Breast epithelium (tissue), 4 donors: ENCODE measurements at regions not wholly inside any gene's neighbourhood (a gene's known extent, or its start where the extent isn't known, plus 50 kb on each side); places are given as distances from the start of the nearest gene placed in this dataset.
A peak's percentile ranks its signal among the peaks of the same experiment; 100 is the strongest.

Source experiments
- DNase-seq, 2 donors: peaks; one replicate each; pipeline ENCODE4 v3.0.0-alpha.2; 2019; ENCODE audit warnings: low spot score in 2 of 2
- H3K27ac ChIP-seq, 2 donors: fragments of 200-600 bp; sonication (generic) in 1 of 2; one replicate each; pipeline ENCODE4 v1.5.1; 2016 to 2019; ENCODE audit warnings: mild to moderate bottlenecking in 1 of 2
- H3K27me3 ChIP-seq, 2 donors: fragments of 200-600 bp; sonication (generic) in 1 of 2; one replicate each; pipeline versions ENCODE4 v1.5.1 to v1.6.0; 2017 to 2019; ENCODE audit warnings: control low read depth in 1 of 2, mild to moderate bottlenecking in 1 of 2
- H3K36me3 ChIP-seq: fragments of 200-600 bp; one replicate; pipeline ENCODE4 v1.5.1; 2019
- H3K4me1 ChIP-seq, 2 donors: fragments of 200-600 bp; sonication (generic); one replicate each; pipeline ENCODE4 v1.5.1; 2016 to 2019; ENCODE audit warnings: control low read depth in 1 of 2
- H3K4me3 ChIP-seq, 3 donors: fragments of 200-600 bp; sonication (generic); 1 replicate in 2 of 3; 2 replicates in 1 of 3; pipeline ENCODE4 v1.5.1; 2016 to 2019; ENCODE audit warnings: mild to moderate bottlenecking in 3 of 3, moderate library complexity in 2 of 3
- H3K9me3 ChIP-seq, 2 donors: fragments of 200-600 bp; sonication (generic) in 1 of 2; one replicate each; pipeline ENCODE4 v1.5.1; 2016 to 2019; ENCODE audit warnings: control low read depth in 1 of 2
- POLR2A ChIP-seq: fragments of 450-650 bp; IDR thresholded peaks from one replicate; pipeline ENCODE4 v1.6.1; 2016; ENCODE audit warnings: antibody characterized with exemption, mild to moderate bottlenecking, moderate library complexity
- POLR2AphosphoS5 ChIP-seq, 3 donors: sonication (generic); formaldehyde crosslinking; IDR thresholded peaks; one replicate each; pipeline ENCODE4 v1.6.1; 2017; ENCODE audit warnings: antibody characterized with exemption in 3 of 3
- intact Hi-C: fragments of 100-400 bp; cut with DNase I; formaldehyde crosslinking; loops from one replicate; pipeline ENCODE4 v1.15.1; 2023; ENCODE audit warnings: low total_unique reads
- TF ChIP-seq, protein P1 (sequence below), 3 donors: fragments of 450-650 bp; IDR thresholded peaks; one replicate each; pipeline ENCODE4 v1.5.1; 2016 to 2017; ENCODE audit warnings: antibody characterized with exemption in 3 of 3, mild to moderate bottlenecking in 3 of 3, moderate library complexity in 3 of 3

DNA sequence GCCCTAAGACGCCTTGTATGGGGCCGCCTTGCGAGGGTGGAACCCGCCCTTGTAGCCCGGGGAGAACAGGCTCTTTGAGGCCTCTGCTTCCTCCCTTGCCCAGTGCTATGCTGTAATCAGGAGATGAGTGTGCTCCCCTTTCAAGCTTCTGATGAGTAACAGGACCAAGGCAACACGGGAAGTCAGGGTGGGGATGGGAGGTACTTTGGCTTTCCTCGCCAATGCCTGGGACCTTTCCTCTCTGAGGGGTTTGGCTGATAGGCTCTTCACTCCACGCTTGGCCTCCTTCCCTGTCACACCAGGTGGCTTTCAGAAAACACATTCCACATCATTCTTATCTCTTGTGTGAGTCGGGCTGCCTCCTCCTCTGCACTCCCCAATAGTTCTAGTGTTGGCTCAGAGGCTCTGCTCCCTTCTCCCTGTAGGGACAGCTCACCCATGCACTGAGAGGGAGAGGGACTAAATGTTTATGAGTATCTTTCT lies 223.7 kb upstream of the TRIB2 start:
- intact Hi-C loops: no loop called here
- Histone ChIP-seq H3K4me1 (no peaks in the 10 kb centered on the region), H3K27ac (no peak overlapping the region), H3K36me3 (no peaks in the 10 kb centered on the region), H3K27me3 (no peaks in the 10 kb centered on the region), H3K9me3 (no peaks in the 10 kb centered on the region), H3K4me3 (no peak overlapping the region)
- DNase-seq: no peak
- TF ChIP-seq, protein P1, sequence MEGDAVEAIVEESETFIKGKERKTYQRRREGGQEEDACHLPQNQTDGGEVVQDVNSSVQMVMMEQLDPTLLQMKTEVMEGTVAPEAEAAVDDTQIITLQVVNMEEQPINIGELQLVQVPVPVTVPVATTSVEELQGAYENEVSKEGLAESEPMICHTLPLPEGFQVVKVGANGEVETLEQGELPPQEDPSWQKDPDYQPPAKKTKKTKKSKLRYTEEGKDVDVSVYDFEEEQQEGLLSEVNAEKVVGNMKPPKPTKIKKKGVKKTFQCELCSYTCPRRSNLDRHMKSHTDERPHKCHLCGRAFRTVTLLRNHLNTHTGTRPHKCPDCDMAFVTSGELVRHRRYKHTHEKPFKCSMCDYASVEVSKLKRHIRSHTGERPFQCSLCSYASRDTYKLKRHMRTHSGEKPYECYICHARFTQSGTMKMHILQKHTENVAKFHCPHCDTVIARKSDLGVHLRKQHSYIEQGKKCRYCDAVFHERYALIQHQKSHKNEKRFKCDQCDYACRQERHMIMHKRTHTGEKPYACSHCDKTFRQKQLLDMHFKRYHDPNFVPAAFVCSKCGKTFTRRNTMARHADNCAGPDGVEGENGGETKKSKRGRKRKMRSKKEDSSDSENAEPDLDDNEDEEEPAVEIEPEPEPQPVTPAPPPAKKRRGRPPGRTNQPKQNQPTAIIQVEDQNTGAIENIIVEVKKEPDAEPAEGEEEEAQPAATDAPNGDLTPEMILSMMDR (IDR thresholded peaks at IDR 0.05): no peak
- TF ChIP-seq POLR2A: no peak
- TF ChIP-seq POLR2AphosphoS5 (IDR thresholded peaks at IDR 0.05): no peak

DNA sequence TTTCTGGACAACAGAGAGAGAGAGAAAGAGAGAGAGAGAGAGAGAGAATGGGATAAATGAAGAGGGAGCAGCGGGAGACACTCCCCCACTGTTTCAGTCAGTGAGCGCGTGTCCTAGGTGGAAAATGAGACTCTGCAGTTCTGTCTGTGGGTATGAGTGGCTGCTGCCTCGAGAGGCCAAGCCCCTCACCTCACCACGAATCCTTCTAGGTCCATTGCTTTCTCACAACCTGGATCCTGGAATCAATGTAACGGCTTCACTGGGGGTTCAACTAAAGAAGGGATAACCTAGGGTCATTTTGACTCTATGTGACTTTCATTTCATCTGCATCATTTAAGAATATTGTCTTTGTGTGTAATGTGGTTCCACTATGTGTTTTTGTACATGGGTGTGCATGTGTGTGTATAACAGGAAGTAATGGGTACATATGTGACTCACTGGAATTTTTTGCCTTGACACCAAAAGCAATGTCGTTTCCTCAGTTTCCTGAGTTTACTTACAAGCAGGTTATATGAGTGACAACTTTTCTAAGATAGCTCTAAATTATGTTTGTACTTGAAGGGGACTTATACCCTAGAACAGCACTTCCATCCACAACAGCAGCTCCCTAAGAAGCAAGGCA lies 221.4 kb upstream of the TRIB2 start:
- Histone ChIP-seq H3K4me3 (no peak overlapping the region), H3K27me3 (no peaks in the 10 kb centered on the region), H3K4me1 (no peaks in the 10 kb centered on the region), H3K36me3 (no peaks in the 10 kb centered on the region), H3K27ac (no peak overlapping the region), H3K9me3 (no peaks in the 10 kb centered on the region)
- no peak for DNase-seq
- intact Hi-C loops: no loop called here
- TF ChIP-seq POLR2AphosphoS5 (IDR thresholded peaks at IDR 0.05) (no peak), POLR2A (no peak)
- TF ChIP-seq, protein P1 (IDR thresholded peaks at IDR 0.05): no peak

DNA sequence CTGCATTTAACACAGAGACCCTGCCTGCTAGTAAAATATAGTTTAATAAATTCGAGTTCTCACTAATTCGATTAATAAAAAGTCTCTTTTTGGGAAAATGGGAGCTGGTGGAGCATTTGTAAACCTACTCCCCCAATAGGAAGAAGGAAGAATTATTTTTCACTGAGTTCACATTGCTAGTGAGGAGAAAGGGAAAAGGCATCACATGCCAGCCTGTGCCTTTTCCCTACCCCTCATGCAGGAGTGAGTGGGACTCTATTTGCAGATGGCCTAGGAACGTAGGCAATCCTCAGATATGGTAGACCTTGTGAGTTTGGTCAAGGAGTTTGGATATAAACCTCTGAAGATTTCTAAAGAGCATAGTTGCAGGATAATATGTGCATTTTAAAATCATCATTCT lies 218.4 kb upstream of the TRIB2 start:
- no peak overlapping the region for H3K27ac ChIP-seq
- no peak for DNase-seq
- no peak for TF ChIP-seq POLR2A
- TF ChIP-seq, protein P1 (IDR thresholded peaks at IDR 0.05): no peak
- no peak for TF ChIP-seq POLR2AphosphoS5 (IDR thresholded peaks at IDR 0.05)
- no peaks in the 10 kb centered on the region for H3K36me3 ChIP-seq
- no peaks in the 10 kb centered on the region for H3K4me1 ChIP-seq
- H3K4me3 ChIP-seq: no peak overlapping the region
- H3K27me3 ChIP-seq: no peaks in the 10 kb centered on the region
- intact Hi-C loops: no loop called here
- H3K9me3 ChIP-seq: no peaks in the 10 kb centered on the region

DNA sequence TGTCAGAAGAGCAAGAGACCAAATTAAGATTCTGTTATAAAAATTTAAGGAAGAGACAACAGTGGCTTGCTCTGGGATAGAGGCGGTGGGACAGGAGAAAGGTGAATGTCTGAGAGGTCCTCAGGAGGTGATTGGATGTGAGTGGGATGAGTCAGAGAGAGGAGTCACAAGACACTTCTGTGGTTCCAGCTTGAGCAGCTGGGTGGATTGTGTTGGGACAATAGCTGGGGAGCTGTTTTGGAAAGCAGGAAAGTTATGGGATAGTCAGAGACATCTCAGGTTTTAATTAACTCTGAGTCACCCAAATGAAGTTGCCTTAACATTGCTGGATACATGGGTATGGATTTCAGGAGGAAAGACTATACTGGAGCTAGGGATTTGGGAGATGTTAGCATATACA lies 218.0 kb upstream of the TRIB2 start:
- TF ChIP-seq, protein P1 (IDR thresholded peaks at IDR 0.05): no peak
- no peak for TF ChIP-seq POLR2A
- TF ChIP-seq POLR2AphosphoS5 (IDR thresholded peaks at IDR 0.05): no peak

DNA sequence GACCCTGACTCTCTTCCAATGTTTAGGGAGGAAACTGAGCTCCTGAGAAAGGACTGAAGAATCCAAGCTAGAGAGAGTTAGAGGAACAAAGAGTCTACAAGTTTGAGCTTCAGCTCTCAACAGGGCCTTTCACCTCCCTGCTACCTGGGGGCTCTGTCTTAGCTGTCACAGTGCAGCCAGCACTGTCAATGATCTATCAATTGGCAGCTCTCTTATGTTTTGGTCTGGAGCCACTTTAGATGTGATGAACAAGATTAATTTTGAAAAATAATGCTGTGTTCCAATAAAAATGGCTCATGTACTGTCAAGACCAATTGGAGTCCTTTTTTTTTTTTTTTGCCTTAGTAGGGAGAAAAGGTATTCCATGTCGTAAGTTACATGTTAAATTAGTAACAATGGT lies 215.8 kb upstream of the TRIB2 start:
- peak overlapping the region in 1 of 2 donors; percentile 52 for H3K27ac ChIP-seq
- H3K4me3 ChIP-seq: no peak overlapping the region
- no peaks in the 10 kb centered on the region for H3K27me3 ChIP-seq
- intact Hi-C loops: no loop called here
- no peaks in the 10 kb centered on the region for H3K36me3 ChIP-seq
- no peaks in the 10 kb centered on the region for H3K9me3 ChIP-seq
- TF ChIP-seq, protein P1 (IDR thresholded peaks at IDR 0.05): no peak
- no peak for TF ChIP-seq POLR2A
- H3K4me1 ChIP-seq: no peaks in the 10 kb centered on the region
- DNase-seq: no peak

More for the DNA sequence above, 218.0 kb upstream of the TRIB2 start:
- no peaks in the 10 kb centered on the region for H3K27me3 ChIP-seq
- no peak for DNase-seq
- H3K9me3 ChIP-seq: no peaks in the 10 kb centered on the region
- H3K36me3 ChIP-seq: no peaks in the 10 kb centered on the region
- intact Hi-C loops: no loop called here
- no peak overlapping the region for H3K27ac ChIP-seq
- no peak overlapping the region for H3K4me3 ChIP-seq
- H3K4me1 ChIP-seq: no peaks in the 10 kb centered on the region
